ENCODE measurements at regions not wholly inside any gene's neighbourhood (a gene's known extent, or its start where the extent isn't known, plus 50 kb on each side); places are given as distances from the start of the nearest gene placed in this dataset.

DNA sequence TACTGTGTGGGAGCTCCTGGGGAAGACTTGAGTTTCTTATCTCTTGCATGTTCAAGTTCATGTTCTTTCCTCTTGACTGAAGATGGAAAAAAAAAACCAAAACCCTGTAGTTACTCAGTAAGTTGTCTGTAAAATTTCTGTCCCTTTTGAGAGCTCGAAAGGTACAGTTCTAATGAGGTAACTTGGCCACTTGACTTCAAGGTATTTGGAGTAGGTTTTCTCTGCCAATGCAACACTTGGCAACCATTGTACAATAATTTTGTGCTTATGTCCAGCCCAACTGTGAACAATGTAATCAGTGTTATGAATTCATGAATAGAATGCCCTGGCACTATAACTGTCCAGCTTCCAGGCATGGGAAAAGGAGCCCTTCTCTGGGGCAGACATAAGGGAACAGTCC, 111.0 kb downstream of the LIPG start:
- TF ChIP-seq, protein P1, sequence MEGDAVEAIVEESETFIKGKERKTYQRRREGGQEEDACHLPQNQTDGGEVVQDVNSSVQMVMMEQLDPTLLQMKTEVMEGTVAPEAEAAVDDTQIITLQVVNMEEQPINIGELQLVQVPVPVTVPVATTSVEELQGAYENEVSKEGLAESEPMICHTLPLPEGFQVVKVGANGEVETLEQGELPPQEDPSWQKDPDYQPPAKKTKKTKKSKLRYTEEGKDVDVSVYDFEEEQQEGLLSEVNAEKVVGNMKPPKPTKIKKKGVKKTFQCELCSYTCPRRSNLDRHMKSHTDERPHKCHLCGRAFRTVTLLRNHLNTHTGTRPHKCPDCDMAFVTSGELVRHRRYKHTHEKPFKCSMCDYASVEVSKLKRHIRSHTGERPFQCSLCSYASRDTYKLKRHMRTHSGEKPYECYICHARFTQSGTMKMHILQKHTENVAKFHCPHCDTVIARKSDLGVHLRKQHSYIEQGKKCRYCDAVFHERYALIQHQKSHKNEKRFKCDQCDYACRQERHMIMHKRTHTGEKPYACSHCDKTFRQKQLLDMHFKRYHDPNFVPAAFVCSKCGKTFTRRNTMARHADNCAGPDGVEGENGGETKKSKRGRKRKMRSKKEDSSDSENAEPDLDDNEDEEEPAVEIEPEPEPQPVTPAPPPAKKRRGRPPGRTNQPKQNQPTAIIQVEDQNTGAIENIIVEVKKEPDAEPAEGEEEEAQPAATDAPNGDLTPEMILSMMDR (IDR thresholded peaks at IDR 0.05): no peak
- no peak for TF ChIP-seq POLR2A (IDR thresholded peaks at IDR 0.05)
